GM10266 (cell line): ENCODE measurements at regions not wholly inside any gene's neighbourhood (a gene's known extent, or its start where the extent isn't known, plus 50 kb on each side); places are given as distances from the start of the nearest gene placed in this dataset.

Experiments
- DNase-seq: peaks from one replicate; pipeline ENCODE4 v3.0.0; 2012; ENCODE audit errors: extremely low spot score
- TF ChIP-seq, protein P1 (sequence below): IDR thresholded peaks from 2 replicates; pipeline ENCODE4 v1.5.1; 2012; ENCODE audit warnings: mild to moderate bottlenecking, low read depth; ENCODE audit not compliant: control insufficient read depth, insufficient read depth; ENCODE audit errors: missing control alignments

DNA sequence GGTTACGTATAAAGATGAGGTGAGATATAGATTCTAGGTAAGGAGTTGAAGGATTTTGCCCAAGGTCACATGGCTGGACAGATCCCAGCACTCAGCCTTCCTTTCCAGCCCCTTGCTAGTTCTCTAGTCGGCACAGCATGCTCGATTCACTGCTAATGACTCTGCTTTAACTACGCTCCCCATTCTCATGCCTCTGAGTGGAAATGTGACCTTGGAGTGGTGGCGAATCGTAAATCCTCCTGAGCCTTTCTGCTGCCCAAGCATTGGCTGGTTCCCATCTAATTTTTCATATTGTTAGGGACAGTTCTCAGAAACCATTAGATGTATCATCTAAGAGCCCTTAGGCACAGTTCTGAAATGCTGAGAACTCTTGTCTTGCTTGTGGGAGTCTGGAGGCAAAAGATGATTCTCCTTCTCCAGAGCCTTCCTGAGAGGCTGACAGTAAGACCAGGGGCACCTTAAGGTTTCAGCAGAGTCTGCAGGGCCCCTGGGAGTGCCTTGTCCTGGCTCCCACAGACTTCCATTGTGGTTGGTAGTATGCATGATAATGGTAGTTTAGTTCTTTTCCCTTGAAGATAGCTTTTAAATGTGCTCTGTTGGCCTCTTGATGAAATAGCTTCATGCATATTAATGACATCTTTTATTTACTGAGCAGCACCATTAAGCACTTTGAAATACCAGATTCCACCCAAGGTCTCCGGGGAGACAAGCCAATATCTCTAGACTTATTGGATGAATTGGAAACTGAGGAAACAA lies 377.8 kb upstream of the SLC14A2 start:
- TF ChIP-seq, protein P1, sequence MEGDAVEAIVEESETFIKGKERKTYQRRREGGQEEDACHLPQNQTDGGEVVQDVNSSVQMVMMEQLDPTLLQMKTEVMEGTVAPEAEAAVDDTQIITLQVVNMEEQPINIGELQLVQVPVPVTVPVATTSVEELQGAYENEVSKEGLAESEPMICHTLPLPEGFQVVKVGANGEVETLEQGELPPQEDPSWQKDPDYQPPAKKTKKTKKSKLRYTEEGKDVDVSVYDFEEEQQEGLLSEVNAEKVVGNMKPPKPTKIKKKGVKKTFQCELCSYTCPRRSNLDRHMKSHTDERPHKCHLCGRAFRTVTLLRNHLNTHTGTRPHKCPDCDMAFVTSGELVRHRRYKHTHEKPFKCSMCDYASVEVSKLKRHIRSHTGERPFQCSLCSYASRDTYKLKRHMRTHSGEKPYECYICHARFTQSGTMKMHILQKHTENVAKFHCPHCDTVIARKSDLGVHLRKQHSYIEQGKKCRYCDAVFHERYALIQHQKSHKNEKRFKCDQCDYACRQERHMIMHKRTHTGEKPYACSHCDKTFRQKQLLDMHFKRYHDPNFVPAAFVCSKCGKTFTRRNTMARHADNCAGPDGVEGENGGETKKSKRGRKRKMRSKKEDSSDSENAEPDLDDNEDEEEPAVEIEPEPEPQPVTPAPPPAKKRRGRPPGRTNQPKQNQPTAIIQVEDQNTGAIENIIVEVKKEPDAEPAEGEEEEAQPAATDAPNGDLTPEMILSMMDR = no peak
- no peak for DNase-seq

DNA sequence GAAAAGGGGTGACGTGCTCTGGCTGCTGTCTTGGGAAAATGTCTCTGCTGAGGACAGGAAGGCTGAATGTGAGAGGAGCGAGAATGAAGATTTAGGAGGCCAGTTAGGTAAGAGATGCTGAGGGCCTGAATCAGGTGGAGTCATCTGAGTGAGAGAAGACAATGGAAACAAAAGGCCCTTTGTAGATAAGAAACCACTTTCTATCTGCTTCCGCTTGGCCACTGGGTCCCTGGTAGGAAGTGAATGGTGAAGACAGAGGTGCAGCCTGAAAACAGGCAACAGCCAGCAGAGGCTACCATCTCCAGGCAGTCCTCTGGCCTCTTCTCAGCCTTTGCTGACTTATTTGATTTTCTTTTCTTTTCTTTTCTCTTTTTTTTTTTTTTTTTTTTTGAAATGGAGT lies 374.0 kb upstream of the SLC14A2 start:
- TF ChIP-seq, protein P1 = no peak
- no peak for DNase-seq

DNA sequence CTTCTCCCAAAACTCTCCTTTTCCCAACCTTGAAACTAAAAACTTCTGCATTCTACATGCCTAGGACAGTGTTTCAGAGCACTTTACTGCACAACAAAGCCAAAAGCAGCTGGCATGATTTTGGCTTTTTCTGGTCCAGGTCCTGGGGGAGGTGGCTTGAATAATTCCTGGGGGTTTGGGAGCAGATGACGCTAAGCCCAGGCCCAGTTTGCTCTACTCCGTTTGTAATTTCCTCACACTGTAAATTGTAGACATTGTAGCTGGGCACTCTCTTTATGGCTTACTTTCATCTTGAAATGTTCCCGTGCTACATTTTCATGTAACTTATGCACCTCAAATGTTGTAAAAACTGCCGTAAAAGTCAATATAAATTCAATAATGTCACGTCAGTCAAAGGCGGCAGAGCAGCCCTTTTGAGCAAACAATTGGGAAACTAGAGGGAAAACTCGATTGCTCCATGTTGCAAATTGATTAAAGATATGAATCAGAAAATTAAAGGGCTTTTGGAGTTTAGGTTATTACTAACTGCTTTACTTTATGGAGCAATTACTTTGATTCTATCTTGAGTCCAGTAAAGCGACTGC lies 373.2 kb upstream of the SLC14A2 start:
- DNase-seq = no peak

DNA sequence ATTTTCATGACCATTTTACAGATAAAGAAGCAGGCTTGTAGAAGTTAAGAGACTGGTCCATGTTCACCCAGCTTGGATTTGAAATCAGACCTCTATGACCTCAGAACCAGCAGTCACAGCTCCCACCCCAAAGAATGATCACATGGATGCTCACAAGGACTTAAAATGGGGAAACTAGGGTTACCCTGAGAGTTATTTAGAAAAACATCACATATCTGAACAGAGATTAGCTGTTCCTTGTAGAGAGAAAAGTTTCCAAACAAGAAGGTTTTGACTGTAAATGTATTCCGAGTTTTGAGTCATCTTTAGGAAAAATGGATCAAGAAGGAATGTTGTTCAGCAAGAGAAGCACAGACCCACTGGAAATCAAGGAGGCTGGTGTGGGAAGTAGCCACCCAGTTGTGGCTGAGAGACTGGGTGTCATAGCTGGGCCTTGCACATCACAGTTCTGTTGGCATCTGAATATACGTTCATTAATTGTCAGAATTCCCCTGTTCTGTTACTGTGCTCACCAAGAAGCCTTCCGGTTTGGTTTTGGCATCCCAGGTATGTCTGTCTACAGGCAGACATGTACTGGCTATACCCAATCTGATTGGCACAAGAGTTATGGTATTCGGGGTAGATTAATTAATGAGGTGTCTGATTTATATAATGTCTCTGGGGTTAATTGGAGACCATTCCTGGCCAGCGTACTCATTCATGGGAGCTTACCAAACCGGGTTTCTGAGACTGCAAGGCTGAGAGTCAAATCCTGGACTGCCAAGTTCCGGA lies 371.8 kb upstream of the SLC14A2 start:
- TF ChIP-seq, protein P1 = no peak
- DNase-seq = no peak

More for the DNA sequence above, 373.2 kb upstream of the SLC14A2 start:
- TF ChIP-seq, protein P1 = no peak

DNA sequence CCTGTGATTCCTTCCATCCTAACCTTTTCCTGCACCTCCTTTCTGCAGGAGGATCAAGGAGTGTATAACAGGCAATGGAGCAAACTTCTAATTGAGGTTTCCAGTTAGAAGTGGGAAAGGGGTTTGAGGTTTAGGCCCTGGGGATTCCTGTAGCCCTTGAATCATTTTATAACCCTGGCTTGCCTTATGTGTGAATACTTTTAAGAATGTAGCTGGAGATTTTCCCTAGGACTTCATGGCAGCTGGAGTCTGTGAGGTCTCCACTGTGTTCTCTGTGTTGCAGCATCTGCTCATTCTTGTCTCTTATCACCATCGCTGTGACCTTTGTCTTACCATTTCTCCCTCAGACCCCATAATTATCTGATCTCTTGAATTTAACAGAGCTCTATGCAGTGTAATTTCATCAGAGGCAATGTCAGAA lies 370.2 kb upstream of the SLC14A2 start:
- no peak for DNase-seq
- TF ChIP-seq, protein P1 = no peak

DNA sequence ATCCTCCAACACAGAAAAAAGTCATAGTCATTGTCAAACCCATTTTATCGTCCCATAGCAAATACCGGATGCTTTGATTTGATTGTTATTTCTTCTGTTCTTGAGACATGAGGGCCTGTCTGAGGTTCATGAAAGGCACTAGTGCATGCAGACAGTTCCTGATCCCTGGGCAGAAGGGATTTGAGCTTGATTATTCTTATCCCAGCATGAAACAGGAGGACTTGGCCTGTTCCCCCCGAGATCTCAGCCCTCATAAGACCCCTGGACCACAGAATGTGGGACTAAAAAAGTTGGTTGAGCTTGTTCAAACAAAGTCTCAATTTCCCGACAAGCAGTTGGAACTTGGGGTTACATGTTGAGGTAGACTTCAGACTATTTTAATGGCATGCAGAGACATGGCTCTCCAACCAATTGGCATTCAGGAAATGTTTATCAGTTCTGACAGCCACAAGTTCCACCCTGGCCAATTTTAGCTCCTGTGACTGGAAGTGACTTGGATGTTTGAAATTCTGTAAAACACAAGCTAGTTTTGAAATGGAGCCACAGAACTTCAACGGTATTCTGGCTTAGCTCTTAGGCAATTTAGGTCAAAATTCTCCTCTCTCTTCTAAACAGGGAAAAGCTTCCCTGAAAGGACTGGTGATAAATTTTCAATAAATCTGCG lies 366.9 kb upstream of the SLC14A2 start:
- DNase-seq = no peak
- TF ChIP-seq, protein P1 = no peak
